22Rv1 (cell line): ENCODE measurements at regions not wholly inside any gene's neighbourhood (a gene's known extent, or its start where the extent isn't known, plus 50 kb on each side); places are given as distances from the start of the nearest gene placed in this dataset.

Experiments used
- H3K27ac ChIP-seq: fragments of 450-650 bp; 2 replicates; pipeline ENCODE4 v1.5.1; 2017
- CTCF ChIP-seq: fragments of 450-650 bp; IDR thresholded peaks from 2 replicates; pipeline ENCODE4 v1.5.1; 2017; ENCODE audit warnings: mild to moderate bottlenecking
- ZFX ChIP-seq: fragments of 450-650 bp; IDR thresholded peaks from 2 replicates; pipeline ENCODE4 v1.6.1; 2017; ENCODE audit warnings: antibody characterized with exemption, borderline replicate concordance

- TF ChIP-seq ZFX (no peak), CTCF (no peak)
- H3K27ac ChIP-seq = no peak overlapping the region
These were observed 113.3 kb downstream of the UTP18 start for GRCh38 chr17:51373489-51374152.

GRCh38 chr17:51374209-51374608 lies 113.9 kb downstream of the UTP18 start:
- H3K27ac ChIP-seq = no peak overlapping the region
- TF ChIP-seq ZFX (no peak), CTCF (no peak)

GRCh38 chr17:51375771-51376170 lies 115.4 kb downstream of the UTP18 start:
- H3K27ac ChIP-seq = no peak overlapping the region
- no peak for TF ChIP-seq CTCF
- no peak for TF ChIP-seq ZFX

GRCh38 chr17:51376739-51377138 lies 116.4 kb downstream of the UTP18 start:
- TF ChIP-seq CTCF (no peak), ZFX (no peak)
- no peak overlapping the region for H3K27ac ChIP-seq

- TF ChIP-seq CTCF (no peak), ZFX (no peak)
- H3K27ac ChIP-seq = no peak overlapping the region
These were observed 120.9 kb downstream of the UTP18 start for GRCh38 chr17:51381262-51381661.

GRCh38 chr17:51385208-51385607 lies 124.9 kb downstream of the UTP18 start:
- no peak overlapping the region for H3K27ac ChIP-seq
- TF ChIP-seq CTCF = no peak
- no peak for TF ChIP-seq ZFX

- TF ChIP-seq ZFX = no peak
- TF ChIP-seq CTCF = no peak
- H3K27ac ChIP-seq = no peak overlapping the region
These were observed 127.2 kb downstream of the UTP18 start for GRCh38 chr17:51387582-51387981.
